ENCODE measurements at regions not wholly inside any gene's neighbourhood (a gene's known extent, or its start where the extent isn't known, plus 50 kb on each side); places are given as distances from the start of the nearest gene placed in this dataset.

DNA sequence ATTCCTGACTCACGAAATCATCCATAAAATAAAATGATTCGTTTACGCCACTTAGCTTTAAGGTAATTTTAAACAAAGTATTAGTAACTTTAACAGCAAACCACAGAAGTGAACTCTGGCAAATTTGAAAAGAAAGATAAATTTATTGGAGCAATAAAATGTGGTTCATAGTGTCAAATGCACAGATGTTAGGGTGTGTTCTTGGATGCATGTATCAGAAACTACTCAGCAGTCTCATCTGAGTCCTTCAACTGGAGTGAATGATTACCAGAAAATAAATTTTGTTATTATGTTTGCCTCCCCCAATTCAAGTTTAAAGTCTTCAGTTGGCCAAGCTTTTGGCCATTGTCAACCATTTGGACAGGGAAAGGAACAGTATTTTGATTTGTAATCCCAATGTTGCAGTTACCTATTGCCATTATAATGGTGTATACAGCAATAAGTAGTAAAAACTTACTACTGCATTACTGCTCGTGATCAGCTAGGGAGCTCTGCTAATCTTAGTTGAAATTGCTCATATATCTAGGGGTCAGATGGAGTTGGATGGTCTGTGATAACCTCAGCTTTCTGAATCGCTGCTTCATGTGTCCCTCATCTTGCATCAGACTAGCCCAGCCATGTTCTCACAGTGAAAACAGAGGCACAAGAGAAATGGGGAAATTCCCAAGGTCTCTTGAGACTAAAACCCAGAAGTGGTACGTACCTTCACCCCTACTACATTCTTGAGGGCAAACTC is 254.6 kb upstream of the KCNIP4 start (continued):
- TF ChIP-seq, protein P1, sequence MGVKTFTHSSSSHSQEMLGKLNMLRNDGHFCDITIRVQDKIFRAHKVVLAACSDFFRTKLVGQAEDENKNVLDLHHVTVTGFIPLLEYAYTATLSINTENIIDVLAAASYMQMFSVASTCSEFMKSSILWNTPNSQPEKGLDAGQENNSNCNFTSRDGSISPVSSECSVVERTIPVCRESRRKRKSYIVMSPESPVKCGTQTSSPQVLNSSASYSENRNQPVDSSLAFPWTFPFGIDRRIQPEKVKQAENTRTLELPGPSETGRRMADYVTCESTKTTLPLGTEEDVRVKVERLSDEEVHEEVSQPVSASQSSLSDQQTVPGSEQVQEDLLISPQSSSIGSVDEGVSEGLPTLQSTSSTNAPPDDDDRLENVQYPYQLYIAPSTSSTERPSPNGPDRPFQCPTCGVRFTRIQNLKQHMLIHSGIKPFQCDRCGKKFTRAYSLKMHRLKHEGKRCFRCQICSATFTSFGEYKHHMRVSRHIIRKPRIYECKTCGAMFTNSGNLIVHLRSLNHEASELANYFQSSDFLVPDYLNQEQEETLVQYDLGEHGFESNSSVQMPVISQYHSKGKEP (tag by site-specific recombination; IDR thresholded peaks at IDR 0.05) = no peak
- TF ChIP-seq, protein P2, sequence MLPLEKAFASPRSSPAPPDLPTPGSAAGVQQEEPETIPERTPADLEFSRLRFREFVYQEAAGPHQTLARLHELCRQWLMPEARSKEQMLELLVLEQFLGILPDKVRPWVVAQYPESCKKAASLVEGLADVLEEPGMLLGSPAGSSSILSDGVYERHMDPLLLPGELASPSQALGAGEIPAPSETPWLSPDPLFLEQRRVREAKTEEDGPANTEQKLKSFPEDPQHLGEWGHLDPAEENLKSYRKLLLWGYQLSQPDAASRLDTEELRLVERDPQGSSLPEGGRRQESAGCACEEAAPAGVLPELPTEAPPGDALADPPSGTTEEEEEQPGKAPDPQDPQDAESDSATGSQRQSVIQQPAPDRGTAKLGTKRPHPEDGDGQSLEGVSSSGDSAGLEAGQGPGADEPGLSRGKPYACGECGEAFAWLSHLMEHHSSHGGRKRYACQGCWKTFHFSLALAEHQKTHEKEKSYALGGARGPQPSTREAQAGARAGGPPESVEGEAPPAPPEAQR (tag by site-specific recombination; IDR thresholded peaks at IDR 0.05) = no peak

DNA sequence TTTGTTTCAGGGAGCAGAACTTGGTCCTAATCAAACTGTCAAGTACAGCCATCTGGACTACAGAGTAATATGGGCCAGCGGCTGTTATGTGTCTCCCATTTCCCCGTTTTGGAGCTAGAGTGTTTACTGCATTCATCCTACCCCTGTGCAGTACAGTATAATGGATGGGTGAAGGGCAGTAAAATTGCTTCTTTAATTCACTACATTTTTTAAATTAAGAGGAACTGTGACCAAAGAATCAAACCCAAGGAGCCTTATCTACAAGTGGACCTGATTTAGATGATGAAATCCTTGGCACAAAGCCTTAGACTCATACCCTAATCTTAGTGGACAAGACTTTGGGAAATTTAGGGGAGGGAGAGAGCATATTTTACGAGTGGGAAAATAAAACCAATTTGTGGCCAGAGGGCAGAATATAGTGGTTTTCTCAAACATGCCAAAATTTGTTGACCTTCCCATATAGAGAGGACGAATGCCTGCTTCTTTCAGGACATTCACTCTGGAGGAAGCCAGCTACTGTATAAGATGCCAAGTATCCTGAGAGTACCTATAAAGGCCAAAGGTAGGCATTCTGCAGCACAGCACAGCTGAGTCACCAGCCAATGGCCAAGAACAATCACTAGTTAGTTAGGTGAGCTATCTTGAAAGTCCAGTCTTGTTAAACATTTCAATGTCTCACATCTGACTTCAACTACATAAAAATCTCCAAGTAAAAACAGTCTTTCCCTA is 253.8 kb upstream of the KCNIP4 start:
- CTCF ChIA-PET = no interaction called here
- no peaks in the 10 kb centered on the region for H3K4me1 ChIP-seq (ENCODE audit: control insufficient read depth, insufficient read depth, low read length)

DNA sequence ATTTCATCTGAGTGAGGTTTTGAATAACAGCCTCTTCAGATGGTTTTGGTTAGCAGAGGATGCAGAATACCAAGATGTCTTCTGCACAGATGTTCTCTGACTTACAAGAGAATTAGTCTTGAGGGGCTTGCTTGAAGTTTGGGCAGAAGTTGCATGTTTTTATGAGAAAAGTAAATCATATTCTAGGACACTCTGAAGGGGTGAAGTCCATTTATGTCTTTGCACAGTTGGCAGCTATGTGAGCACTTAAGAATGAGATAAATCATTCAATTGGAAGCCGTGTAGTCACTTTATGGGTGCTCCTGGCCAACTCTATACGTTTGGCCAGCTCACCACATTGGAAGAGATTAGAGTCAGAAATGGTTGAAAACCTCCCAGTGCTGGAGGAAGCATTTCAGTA is 252.7 kb upstream of the KCNIP4 start:
- ChIA-PET CTCF (no interaction called here), POLR2A (no interaction called here)
- no peaks in the 10 kb centered on the region for H3K4me1 ChIP-seq (ENCODE audit: control insufficient read depth, insufficient read depth, low read length)
- no peaks in the 10 kb centered on the region for H3K9me3 ChIP-seq (ENCODE audit: control insufficient read depth, insufficient read depth, low read depth, low read length)
- no peak overlapping the region for H3K27ac ChIP-seq (ENCODE audit: extremely low read depth, low read depth, low read length)
- H3K36me3 ChIP-seq (ENCODE audit: control insufficient read depth in 2 of 2, insufficient read depth in 1 of 2, low read length in 2 of 2) = no peaks in the 10 kb centered on the region
- H3K4me3 ChIP-seq (ENCODE audit: low read depth, low read length) = no peak overlapping the region
- TF ChIP-seq GLIS2 (tag by site-specific recombination; IDR thresholded peaks at IDR 0.05) = no peak
- no peak for TF ChIP-seq TRIM28 (IDR thresholded peaks at IDR 0.05; ENCODE audit: borderline replicate concordance, low read length)
- no peak for TF ChIP-seq ZNF112 (tag by site-specific recombination; IDR thresholded peaks at IDR 0.05)
- no peak for TF ChIP-seq GLI4 (tag by site-specific recombination; IDR thresholded peaks at IDR 0.05)

More for the DNA sequence above, 253.8 kb upstream of the KCNIP4 start:
- no peak overlapping the region for H3K27ac ChIP-seq (ENCODE audit: extremely low read depth, low read depth, low read length)
- no peaks in the 10 kb centered on the region for H3K36me3 ChIP-seq (ENCODE audit: control insufficient read depth in 2 of 2, insufficient read depth in 1 of 2, low read length in 2 of 2)
- H3K4me3 ChIP-seq (ENCODE audit: low read depth, low read length) = no peak overlapping the region
- TF ChIP-seq ZNF133 (tag by site-specific recombination; IDR thresholded peaks at IDR 0.05) (no peak), YY1 (tag by site-specific recombination; IDR thresholded peaks at IDR 0.05) (no peak), ZNF747 (tag by site-specific recombination; IDR thresholded peaks at IDR 0.05) (no peak), ZNF112 (tag by site-specific recombination; IDR thresholded peaks at IDR 0.05) (no peak)
- TF ChIP-seq, protein P3, sequence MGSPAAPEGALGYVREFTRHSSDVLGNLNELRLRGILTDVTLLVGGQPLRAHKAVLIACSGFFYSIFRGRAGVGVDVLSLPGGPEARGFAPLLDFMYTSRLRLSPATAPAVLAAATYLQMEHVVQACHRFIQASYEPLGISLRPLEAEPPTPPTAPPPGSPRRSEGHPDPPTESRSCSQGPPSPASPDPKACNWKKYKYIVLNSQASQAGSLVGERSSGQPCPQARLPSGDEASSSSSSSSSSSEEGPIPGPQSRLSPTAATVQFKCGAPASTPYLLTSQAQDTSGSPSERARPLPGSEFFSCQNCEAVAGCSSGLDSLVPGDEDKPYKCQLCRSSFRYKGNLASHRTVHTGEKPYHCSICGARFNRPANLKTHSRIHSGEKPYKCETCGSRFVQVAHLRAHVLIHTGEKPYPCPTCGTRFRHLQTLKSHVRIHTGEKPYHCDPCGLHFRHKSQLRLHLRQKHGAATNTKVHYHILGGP (tag by site-specific recombination; IDR thresholded peaks at IDR 0.05) = no peak
- TF ChIP-seq, protein P4, sequence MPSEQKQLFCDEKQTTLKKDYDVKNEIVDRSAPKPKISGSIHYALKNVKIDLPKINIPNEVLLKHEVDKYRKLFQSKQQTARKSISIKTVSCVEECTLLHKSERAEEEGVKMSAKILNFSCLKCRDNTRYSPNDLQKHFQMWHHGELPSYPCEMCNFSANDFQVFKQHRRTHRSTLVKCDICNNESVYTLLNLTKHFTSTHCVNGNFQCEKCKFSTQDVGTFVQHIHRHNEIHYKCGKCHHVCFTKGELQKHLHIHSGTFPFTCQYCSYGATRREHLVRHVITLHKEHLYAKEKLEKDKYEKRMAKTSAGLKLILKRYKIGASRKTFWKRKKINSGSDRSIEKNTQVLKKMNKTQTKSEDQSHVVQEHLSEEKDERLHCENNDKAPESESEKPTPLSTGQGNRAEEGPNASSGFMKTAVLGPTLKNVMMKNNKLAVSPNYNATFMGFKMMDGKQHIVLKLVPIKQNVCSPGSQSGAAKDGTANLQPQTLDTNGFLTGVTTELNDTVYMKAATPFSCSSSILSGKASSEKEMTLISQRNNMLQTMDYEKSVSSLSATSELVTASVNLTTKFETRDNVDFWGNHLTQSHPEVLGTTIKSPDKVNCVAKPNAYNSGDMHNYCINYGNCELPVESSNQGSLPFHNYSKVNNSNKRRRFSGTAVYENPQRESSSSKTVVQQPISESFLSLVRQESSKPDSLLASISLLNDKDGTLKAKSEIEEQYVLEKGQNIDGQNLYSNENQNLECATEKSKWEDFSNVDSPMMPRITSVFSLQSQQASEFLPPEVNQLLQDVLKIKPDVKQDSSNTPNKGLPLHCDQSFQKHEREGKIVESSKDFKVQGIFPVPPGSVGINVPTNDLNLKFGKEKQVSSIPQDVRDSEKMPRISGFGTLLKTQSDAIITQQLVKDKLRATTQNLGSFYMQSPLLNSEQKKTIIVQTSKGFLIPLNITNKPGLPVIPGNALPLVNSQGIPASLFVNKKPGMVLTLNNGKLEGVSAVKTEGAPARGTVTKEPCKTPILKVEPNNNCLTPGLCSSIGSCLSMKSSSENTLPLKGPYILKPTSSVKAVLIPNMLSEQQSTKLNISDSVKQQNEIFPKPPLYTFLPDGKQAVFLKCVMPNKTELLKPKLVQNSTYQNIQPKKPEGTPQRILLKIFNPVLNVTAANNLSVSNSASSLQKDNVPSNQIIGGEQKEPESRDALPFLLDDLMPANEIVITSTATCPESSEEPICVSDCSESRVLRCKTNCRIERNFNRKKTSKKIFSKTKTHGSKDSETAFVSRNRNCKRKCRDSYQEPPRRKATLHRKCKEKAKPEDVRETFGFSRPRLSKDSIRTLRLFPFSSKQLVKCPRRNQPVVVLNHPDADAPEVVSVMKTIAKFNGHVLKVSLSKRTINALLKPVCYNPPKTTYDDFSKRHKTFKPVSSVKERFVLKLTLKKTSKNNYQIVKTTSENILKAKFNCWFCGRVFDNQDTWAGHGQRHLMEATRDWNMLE (tag by site-specific recombination; conservative IDR thresholded peaks at IDR 0.05; ENCODE audit: low read depth) = no peak
- POLR2A ChIA-PET = no interaction called here
- H3K9me3 ChIP-seq (ENCODE audit: control insufficient read depth, insufficient read depth, low read depth, low read length) = no peaks in the 10 kb centered on the region

Measured in HEK293 (cell line).